ENCODE measurements at regions not wholly inside any gene's neighbourhood (a gene's known extent, or its start where the extent isn't known, plus 50 kb on each side); places are given as distances from the start of the nearest gene placed in this dataset.

GRCh38 chr12:91952916-91953315 is 192.7 kb downstream of the BTG1 start:
- TF ChIP-seq, protein P1, sequence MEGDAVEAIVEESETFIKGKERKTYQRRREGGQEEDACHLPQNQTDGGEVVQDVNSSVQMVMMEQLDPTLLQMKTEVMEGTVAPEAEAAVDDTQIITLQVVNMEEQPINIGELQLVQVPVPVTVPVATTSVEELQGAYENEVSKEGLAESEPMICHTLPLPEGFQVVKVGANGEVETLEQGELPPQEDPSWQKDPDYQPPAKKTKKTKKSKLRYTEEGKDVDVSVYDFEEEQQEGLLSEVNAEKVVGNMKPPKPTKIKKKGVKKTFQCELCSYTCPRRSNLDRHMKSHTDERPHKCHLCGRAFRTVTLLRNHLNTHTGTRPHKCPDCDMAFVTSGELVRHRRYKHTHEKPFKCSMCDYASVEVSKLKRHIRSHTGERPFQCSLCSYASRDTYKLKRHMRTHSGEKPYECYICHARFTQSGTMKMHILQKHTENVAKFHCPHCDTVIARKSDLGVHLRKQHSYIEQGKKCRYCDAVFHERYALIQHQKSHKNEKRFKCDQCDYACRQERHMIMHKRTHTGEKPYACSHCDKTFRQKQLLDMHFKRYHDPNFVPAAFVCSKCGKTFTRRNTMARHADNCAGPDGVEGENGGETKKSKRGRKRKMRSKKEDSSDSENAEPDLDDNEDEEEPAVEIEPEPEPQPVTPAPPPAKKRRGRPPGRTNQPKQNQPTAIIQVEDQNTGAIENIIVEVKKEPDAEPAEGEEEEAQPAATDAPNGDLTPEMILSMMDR (IDR thresholded peaks at IDR 0.05; ENCODE audit: low read length) = no peak
- no peak for TF ChIP-seq EZH2 (optimal IDR thresholded peaks at IDR 0.05; ENCODE audit: low read depth, low read length)
- no peak for TF ChIP-seq EZH2phosphoT487 (IDR thresholded peaks at IDR 0.05; ENCODE audit: low read length)
